ENCODE measurements at regions not wholly inside any gene's neighbourhood (a gene's known extent, or its start where the extent isn't known, plus 50 kb on each side); places are given as distances from the start of the nearest gene placed in this dataset.
"Not testable (repeated sequence)": the region's sequence is repeated elsewhere in the genome, so short reads cannot be mapped to it uniquely, and the experiment has no call there.

- TF ChIP-seq CTCF, EP300 (IDR thresholded peaks at IDR 0.05): not testable (repeated sequence)
Observed at GRCh38 chr2:147000151-147000550, 844.7 kb upstream of the ACVR2A start.
